VCaP (cell line): ENCODE measurements at regions not wholly inside any gene's neighbourhood (a gene's known extent, or its start where the extent isn't known, plus 50 kb on each side); places are given as distances from the start of the nearest gene placed in this dataset.

ENCODE experiments used
- H3K27ac ChIP-seq: fragments of 450-650 bp; 2 replicates; pipeline ENCODE4 v1.5.1; 2017
- TF ChIP-seq, protein P1 (sequence below): fragments of 450-650 bp; conservative IDR thresholded peaks from 2 replicates; pipeline ENCODE4 v1.5.1; 2017; ENCODE audit warnings: mild to moderate bottlenecking, moderate library complexity

DNA sequence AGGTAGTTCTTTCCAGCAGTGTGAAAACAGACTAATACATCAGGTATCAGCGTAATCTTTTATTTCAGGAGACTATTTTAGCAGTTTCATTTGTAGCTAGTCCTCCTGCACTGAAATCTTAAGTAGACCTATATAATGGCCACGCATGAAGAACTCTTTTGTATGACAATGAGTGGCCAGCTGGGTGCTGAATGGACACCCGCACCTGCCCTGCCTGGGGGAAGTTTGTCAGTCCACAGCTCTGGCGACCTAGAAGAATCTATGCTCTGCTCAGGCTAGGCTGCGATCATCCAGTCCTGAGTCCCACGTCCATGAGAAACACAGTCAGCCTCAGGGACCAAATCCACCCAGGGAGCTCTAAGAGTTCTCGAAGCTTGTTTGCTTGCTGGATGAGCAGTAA, 709.2 kb upstream of the ID2 start:
- H3K27ac ChIP-seq = no peak overlapping the region
- TF ChIP-seq, protein P1, sequence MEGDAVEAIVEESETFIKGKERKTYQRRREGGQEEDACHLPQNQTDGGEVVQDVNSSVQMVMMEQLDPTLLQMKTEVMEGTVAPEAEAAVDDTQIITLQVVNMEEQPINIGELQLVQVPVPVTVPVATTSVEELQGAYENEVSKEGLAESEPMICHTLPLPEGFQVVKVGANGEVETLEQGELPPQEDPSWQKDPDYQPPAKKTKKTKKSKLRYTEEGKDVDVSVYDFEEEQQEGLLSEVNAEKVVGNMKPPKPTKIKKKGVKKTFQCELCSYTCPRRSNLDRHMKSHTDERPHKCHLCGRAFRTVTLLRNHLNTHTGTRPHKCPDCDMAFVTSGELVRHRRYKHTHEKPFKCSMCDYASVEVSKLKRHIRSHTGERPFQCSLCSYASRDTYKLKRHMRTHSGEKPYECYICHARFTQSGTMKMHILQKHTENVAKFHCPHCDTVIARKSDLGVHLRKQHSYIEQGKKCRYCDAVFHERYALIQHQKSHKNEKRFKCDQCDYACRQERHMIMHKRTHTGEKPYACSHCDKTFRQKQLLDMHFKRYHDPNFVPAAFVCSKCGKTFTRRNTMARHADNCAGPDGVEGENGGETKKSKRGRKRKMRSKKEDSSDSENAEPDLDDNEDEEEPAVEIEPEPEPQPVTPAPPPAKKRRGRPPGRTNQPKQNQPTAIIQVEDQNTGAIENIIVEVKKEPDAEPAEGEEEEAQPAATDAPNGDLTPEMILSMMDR = no peak

DNA sequence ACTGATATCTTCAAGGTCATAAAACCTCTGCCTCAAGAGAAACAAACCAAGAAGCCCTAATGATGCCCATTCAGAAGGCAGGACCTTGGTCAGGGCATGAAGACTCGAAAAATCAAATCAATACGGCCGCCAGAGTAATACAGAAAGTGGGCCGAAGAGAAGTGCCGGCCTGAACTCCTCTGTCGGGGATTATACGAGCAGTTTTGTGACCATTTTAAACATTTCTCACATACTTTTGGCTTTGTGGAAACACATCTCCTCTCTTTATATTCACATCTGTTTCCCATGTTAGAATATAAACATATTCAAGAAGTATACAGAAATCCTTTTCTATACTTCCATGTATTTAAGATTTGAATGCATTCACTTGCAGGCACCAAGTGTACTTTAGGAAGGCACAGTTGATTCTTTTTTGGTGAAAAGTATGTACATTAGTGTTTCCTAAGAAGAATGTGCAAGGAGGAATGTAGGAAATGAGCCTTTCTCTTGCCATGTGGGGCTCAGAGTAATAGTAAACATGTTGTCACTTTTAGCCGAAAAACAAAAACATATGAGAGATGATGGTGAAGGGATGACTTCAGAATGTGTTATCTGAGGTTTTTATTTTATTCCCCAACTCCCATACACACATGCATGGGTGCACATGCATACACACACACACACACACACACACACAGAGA, 707.9 kb upstream of the ID2 start:
- no peak overlapping the region for H3K27ac ChIP-seq
- TF ChIP-seq, protein P1 = no peak

DNA sequence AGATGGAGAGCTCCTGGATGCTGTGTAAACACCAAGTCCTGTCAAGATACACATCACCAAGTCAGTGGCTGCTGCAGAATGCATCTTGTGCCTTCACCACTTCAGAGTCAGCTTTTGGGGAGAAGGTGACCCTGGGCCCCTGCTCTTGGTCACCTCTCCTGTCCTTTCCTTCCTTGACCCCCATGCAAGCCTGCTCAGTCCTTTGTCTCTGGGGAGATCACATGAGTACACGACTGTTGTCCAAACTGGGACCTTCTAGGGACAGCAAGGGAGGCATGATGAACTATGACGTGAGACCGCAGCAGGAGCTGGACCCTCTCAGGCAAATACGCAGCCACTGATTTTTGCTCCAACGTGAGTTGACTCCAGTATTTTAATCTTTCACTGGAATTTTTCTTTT, 706.9 kb upstream of the ID2 start:
- TF ChIP-seq, protein P1 = no peak
- H3K27ac ChIP-seq = no peak overlapping the region

DNA sequence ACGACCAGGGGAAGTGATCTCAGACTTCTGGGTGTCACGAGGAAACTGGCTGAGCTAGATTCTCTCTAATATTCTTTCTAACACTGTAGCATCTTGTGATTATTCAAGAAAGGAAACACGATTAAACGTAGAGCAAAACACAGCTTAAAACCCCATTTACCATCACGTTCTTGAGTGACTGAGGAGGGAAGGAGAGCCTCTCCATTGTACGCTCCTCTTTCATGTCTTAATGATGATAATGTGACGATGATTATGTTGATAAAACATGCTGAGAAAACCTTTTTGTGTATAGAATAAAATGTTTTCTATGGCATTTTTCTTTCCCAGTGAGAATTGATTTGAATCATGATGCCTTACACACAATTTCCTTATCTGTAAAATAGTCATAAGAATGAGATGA, 705.6 kb upstream of the ID2 start:
- no peak overlapping the region for H3K27ac ChIP-seq
- TF ChIP-seq, protein P1 = no peak

DNA sequence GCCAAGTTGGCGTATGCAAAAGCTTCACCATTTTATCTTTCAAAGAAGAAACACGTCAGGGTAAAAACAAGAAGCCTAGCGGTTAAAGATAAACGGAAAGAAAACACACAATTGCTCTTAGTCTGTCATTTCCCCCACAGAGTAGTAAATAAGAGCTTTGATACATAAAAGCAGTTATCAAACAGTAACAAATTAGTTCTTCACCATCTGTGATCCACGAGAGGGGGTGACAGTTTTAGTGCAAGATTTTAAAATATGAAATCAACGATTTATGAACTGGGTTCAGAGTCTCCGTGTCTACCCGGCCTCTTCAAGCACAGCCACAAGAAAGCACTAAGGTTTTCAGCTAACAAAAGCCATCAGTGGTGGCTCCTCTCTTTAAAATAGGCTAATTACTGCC, 703.9 kb upstream of the ID2 start:
- no peak overlapping the region for H3K27ac ChIP-seq
- TF ChIP-seq, protein P1 = no peak

DNA sequence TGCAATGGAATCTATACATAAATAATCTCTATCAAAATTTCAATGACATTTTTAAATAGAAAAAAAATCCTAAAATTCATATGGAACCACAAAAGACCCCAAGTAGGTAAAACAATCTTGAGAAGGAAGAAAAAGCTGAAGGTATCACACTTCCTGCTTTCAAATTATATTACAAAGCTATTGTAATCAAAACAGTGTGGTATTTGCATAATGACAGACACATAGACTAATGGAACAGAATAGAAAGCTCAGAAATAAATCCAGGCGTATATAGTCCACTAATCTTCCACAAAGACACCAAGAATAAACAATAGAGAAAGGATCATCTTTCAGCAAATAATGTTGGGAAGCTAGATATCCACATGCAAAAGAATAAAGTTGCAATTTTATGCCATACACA, 699.8 kb upstream of the ID2 start:
- TF ChIP-seq, protein P1 = no peak
- H3K27ac ChIP-seq = no peak overlapping the region

DNA sequence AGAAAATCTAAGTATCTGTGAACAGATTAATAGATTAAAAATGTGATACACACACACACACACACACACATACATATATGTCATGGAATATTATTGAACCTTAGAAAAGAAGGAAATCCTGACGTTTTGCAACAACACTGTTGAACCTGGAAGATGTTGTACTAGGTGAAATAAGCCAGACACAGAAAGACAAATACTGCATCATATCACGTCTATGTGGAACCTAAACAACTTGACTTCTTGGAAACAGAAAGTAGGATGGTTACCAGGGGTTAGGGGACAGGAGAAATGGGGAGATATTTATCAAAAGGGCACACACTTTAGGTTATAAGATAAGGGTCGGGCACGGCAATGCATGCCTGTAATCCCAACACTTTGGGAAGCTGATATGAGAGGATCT, 698.4 kb upstream of the ID2 start:
- TF ChIP-seq, protein P1 = no peak
- no peak overlapping the region for H3K27ac ChIP-seq
